Colonic mucosa (tissue), 4 donors: ENCODE measurements at regions not wholly inside any gene's neighbourhood (a gene's known extent, or its start where the extent isn't known, plus 50 kb on each side); places are given as distances from the start of the nearest gene placed in this dataset.

Experiments
- DNase-seq: peaks from one replicate; pipeline ENCODE4 v3.0.0-alpha.2; 2020
- H3K27ac ChIP-seq: fragments of 200-600 bp; one replicate; pipeline ENCODE4 v1.8.0; 2021
- H3K27me3 ChIP-seq: fragments of 200-600 bp; one replicate; pipeline ENCODE4 v1.8.0; 2021
- H3K36me3 ChIP-seq: fragments of 200-600 bp; one replicate; pipeline ENCODE4 v1.8.0; 2021
- H3K4me1 ChIP-seq: fragments of 200-600 bp; one replicate; pipeline ENCODE4 v1.8.0; 2021; ENCODE audit warnings: mild to moderate bottlenecking
- H3K4me3 ChIP-seq: fragments of 200-600 bp; one replicate; pipeline ENCODE4 v1.8.0; 2021
- H3K9ac ChIP-seq, 2 donors: one replicate each; pipeline ENCODE4 v1.7.0; 2013; ENCODE audit warnings: control low read depth in 2 of 2, low read depth in 2 of 2, low read length in 2 of 2
- H3K9me3 ChIP-seq: fragments of 200-600 bp; one replicate; pipeline ENCODE4 v1.8.0; 2021
- CTCF ChIP-seq: fragments of 200-600 bp; IDR thresholded peaks from one replicate; pipeline ENCODE4 v1.8.0; 2022; ENCODE audit warnings: antibody characterized with exemption, mild to moderate bottlenecking
- intact Hi-C: fragments of 100-400 bp; cut with DNase I; formaldehyde crosslinking; loops from one replicate; pipeline ENCODE4 v1.14.1; 2022
- donor health status: healthy.
- donor health status: DM: no; HTN: no; CAD: no.
- donor health status: DM: no; HTN: no; CAD: no.

- no peaks in the 10 kb centered on the region for H3K36me3 ChIP-seq
- TF ChIP-seq CTCF, result no peak
- H3K4me1 ChIP-seq, result no peaks in the 10 kb centered on the region
Observed at GRCh38 chr4:45155081-45155777, 428.9 kb upstream of the GNPDA2 start.

GRCh38 chr4:45147866-45148265, 421.5 kb upstream of the GNPDA2 start:
- Histone ChIP-seq H3K4me1 (no peaks in the 10 kb centered on the region), H3K27ac (no peak overlapping the region), H3K4me3 (no peak overlapping the region), H3K9me3 (no peaks in the 10 kb centered on the region), H3K36me3 (no peaks in the 10 kb centered on the region), H3K9ac (no peak overlapping the region), H3K27me3 (no peaks in the 10 kb centered on the region)
- no peak for TF ChIP-seq CTCF
- DNase-seq, result no peak
- intact Hi-C loops, result no loop called here

More at GRCh38 chr4:45155081-45155777, 428.9 kb upstream of the GNPDA2 start:
- Histone ChIP-seq H3K27me3 (no peaks in the 10 kb centered on the region), H3K9ac (no peak overlapping the region), H3K9me3 (no peaks in the 10 kb centered on the region), H3K4me3 (no peak overlapping the region), H3K27ac (no peak overlapping the region)
- intact Hi-C loops, result no loop called here
- DNase-seq, result no peak

- H3K4me3 ChIP-seq, result no peak overlapping the region
- H3K27ac ChIP-seq, result no peak overlapping the region
- no peak for TF ChIP-seq CTCF
- H3K9ac ChIP-seq, result no peak overlapping the region
- DNase-seq, result no peak
- H3K27me3 ChIP-seq, result no peaks in the 10 kb centered on the region
- intact Hi-C loops, result no loop called here
- H3K36me3 ChIP-seq, result no peaks in the 10 kb centered on the region
- no peaks in the 10 kb centered on the region for H3K9me3 ChIP-seq
- no peaks in the 10 kb centered on the region for H3K4me1 ChIP-seq
Observed at GRCh38 chr4:45131020-45131419, 404.7 kb upstream of the GNPDA2 start.

GRCh38 chr4:45122406-45122805, 396.1 kb upstream of the GNPDA2 start:
- Histone ChIP-seq H3K9me3 (no peaks in the 10 kb centered on the region), H3K4me3 (no peak overlapping the region), H3K4me1 (no peaks in the 10 kb centered on the region), H3K9ac (no peak overlapping the region), H3K36me3 (no peaks in the 10 kb centered on the region), H3K27me3 (no peaks in the 10 kb centered on the region), H3K27ac (no peak overlapping the region)
- no peak for TF ChIP-seq CTCF
- no peak for DNase-seq
- intact Hi-C loops, result no loop called here

GRCh38 chr4:45121426-45121975, 395.1 kb upstream of the GNPDA2 start:
- no peaks in the 10 kb centered on the region for H3K9me3 ChIP-seq
- no peak overlapping the region for H3K9ac ChIP-seq
- no peaks in the 10 kb centered on the region for H3K27me3 ChIP-seq
- H3K36me3 ChIP-seq, result no peaks in the 10 kb centered on the region
- no peak for DNase-seq
- no peak overlapping the region for H3K4me3 ChIP-seq
- no peak overlapping the region for H3K27ac ChIP-seq
- no peaks in the 10 kb centered on the region for H3K4me1 ChIP-seq
- no peak for TF ChIP-seq CTCF
- intact Hi-C loops, result no loop called here
